Endothelial cell of umbilical vein (primary cell): ENCODE measurements at regions not wholly inside any gene's neighbourhood (a gene's known extent, or its start where the extent isn't known, plus 50 kb on each side); places are given as distances from the start of the nearest gene placed in this dataset.

Experiments used
- BruUV-seq: library from RNA; stranded (reverse); fragments of 400-500 nt; replicated peaks from 2 replicates; lab custom pipeline; 2021; lab: Mats Ljungman, UMichigan
- CTCF ChIA-PET: fragments of 300-600, 350-600 bp; sonication (Branson Sonifier 250); formaldehyde crosslinking; loops from one replicate; lab custom pipeline; 2021; ENCODE audit warnings: antibody characterized with exemption, inconsistent platforms; lab: Charles Lee
- POLR2A ChIA-PET: fragments of 300-600, 350-600 bp; sonication (Branson Sonifier 250); formaldehyde crosslinking; loops from one replicate; lab custom pipeline; 2021; ENCODE audit warnings: antibody characterized with exemption, inconsistent platforms; lab: Charles Lee
- DNase-seq: peaks from one replicate; pipeline ENCODE4 v3.0.0-alpha.2; 2011; ENCODE audit warnings: low read depth, low spot score
- FAIRE-seq: peaks from 2 replicates; lab custom pipeline; 2011; peaks lifted over from hg19 to GRCh38; lab: Jason Lieb, UNC
- H2AFZ ChIP-seq: 2 replicates; pipeline ENCODE4 v1.6.0; 2012; ENCODE audit warnings: low read depth, low read length, control low read depth, inconsistent platforms
- H3K27ac ChIP-seq: 2 replicates; pipeline ENCODE4 v1.5.1; 2011; ENCODE audit warnings: low read depth, mild to moderate bottlenecking, control low read depth, low read length, moderate library complexity; ENCODE audit not compliant: insufficient read depth
- H3K27me3 ChIP-seq, 2 experiments: 2 replicates each; pipeline versions ENCODE4 v1.6.0 to v1.6.1; 2011; ENCODE audit warnings: low read length in 2 of 2, mixed read lengths in 1 of 2; ENCODE audit not compliant: control insufficient read depth in 2 of 2, insufficient read depth in 2 of 2
- H3K36me3 ChIP-seq, 2 experiments: 2 replicates in 1 of 2; 3 replicates in 1 of 2; pipeline ENCODE4 v1.5.1; 2011; ENCODE audit warnings: low read length in 2 of 2, mild to moderate bottlenecking in 1 of 2, moderate library complexity in 1 of 2; ENCODE audit not compliant: control insufficient read depth in 2 of 2, insufficient read depth in 2 of 2; ENCODE audit errors: extremely low read depth in 1 of 2
- H3K4me1 ChIP-seq: 3 replicates; pipeline ENCODE4 v1.5.1; 2011; ENCODE audit warnings: mild to moderate bottlenecking, low read length; ENCODE audit not compliant: control insufficient read depth, insufficient read depth; ENCODE audit errors: extremely low read depth
- H3K4me2 ChIP-seq: 2 replicates; pipeline ENCODE4 v1.6.1; 2011; ENCODE audit warnings: low read length, control low read depth, mixed read lengths; ENCODE audit not compliant: insufficient read depth
- H3K4me3 ChIP-seq, 3 experiments: fragments of 200-600 bp in 1 of 3; sonication (generic), shearing (Covaris generic) in 1 of 3; replicated peaks in 1 of 3; 2 replicates each; pipeline ENCODE4 v1.5.1; 2011 to 2016; ENCODE audit warnings: control low read depth in 3 of 3, low read length in 3 of 3, mild to moderate bottlenecking in 2 of 3, inconsistent platforms in 1 of 3, low read depth in 1 of 3, moderate library complexity in 1 of 3; ENCODE audit not compliant: insufficient read depth in 1 of 3
- H3K79me2 ChIP-seq: 2 replicates; pipeline ENCODE4 v1.6.0; 2012; ENCODE audit warnings: low read length, inconsistent platforms; ENCODE audit not compliant: control insufficient read depth, insufficient read depth
- H3K9ac ChIP-seq: replicated peaks from 2 replicates; pipeline ENCODE3; 2011; ENCODE audit warnings: low read length, control low read depth; ENCODE audit not compliant: insufficient read depth; ENCODE audit errors: extremely low read depth
- H3K9me1 ChIP-seq: replicated peaks from 3 replicates; pipeline ENCODE4 v1.6.0; 2011; ENCODE audit warnings: mild to moderate bottlenecking, low read length; ENCODE audit not compliant: control insufficient read depth, insufficient read depth; ENCODE audit errors: extremely low read depth
- H3K9me3 ChIP-seq: replicated peaks from 2 replicates; pipeline ENCODE4 v1.5.1; 2012; ENCODE audit warnings: low read length, inconsistent platforms; ENCODE audit not compliant: control insufficient read depth, insufficient read depth
- H4K20me1 ChIP-seq: replicated peaks from 2 replicates; pipeline ENCODE3; 2011; ENCODE audit warnings: mild to moderate bottlenecking, low read length; ENCODE audit not compliant: control insufficient read depth, insufficient read depth; ENCODE audit errors: extremely low read depth
- EZH2 ChIP-seq: IDR thresholded peaks from 2 replicates; pipeline ENCODE4 v1.6.1; 2012; ENCODE audit warnings: borderline replicate concordance, low read depth, mild to moderate bottlenecking, moderate library complexity, low read length, inconsistent platforms; ENCODE audit not compliant: severe bottlenecking
- FOS ChIP-seq: IDR thresholded peaks from 2 replicates; pipeline ENCODE4 v1.6.1; 2011; ENCODE audit warnings: mild to moderate bottlenecking, low read length, moderate library complexity, borderline replicate concordance; ENCODE audit not compliant: insufficient read depth
- GATA2 ChIP-seq: IDR thresholded peaks from 2 replicates; pipeline ENCODE4 v1.7.0; 2011; ENCODE audit warnings: low read depth, mild to moderate bottlenecking, moderate library complexity, mixed read lengths, low read length; ENCODE audit not compliant: insufficient read length, insufficient read depth
- JUN ChIP-seq: IDR thresholded peaks from 2 replicates; pipeline ENCODE4 v1.6.1; 2011; ENCODE audit warnings: borderline replicate concordance, low read depth; ENCODE audit not compliant: insufficient read length, insufficient read depth
- MAX ChIP-seq: IDR thresholded peaks from 2 replicates; pipeline ENCODE4 v1.6.1; 2011; ENCODE audit not compliant: insufficient read depth, insufficient read length
- MYC ChIP-seq: IDR thresholded peaks from one replicate; pipeline ENCODE4 v1.6.1; 2011; ENCODE audit warnings: mild to moderate bottlenecking, low read depth, low read length
- POLR2A ChIP-seq: IDR thresholded peaks from 2 replicates; pipeline ENCODE4 v1.6.1; 2012; ENCODE audit warnings: low read depth, mild to moderate bottlenecking, control low read depth, low read length
- POLR2AphosphoS5 ChIP-seq: IDR thresholded peaks from 2 replicates; pipeline ENCODE4 v1.6.1; 2012; ENCODE audit warnings: low read depth, mild to moderate bottlenecking, control low read depth, low read length, moderate library complexity; ENCODE audit not compliant: insufficient read depth
- dilution Hi-C: fragments of 300-500 bp; cut with MboI; formaldehyde crosslinking; loops from one replicate; pipeline ENCODE4 v1.15.0; 2019; ENCODE audit warnings: low sequenced_read_pairs; ENCODE audit not compliant: extremely low pct_ligation_motif_present
- intact Hi-C: fragments of 100-400 bp; cut with micrococcal nuclease; formaldehyde crosslinking; loops from one replicate; pipeline ENCODE4 v1.10.0; 2022
- TF ChIP-seq, protein P1 (sequence below), 2 donors: IDR thresholded peaks; 1 replicate in 1 of 2; 2 replicates in 1 of 2; pipeline ENCODE4 v1.5.1; 2011; ENCODE audit warnings: low read length in 2 of 2, mild to moderate bottlenecking in 2 of 2, moderate library complexity in 2 of 2, control low read depth in 1 of 2, inconsistent platforms in 1 of 2, low read depth in 1 of 2; ENCODE audit not compliant: insufficient read depth in 1 of 2; ENCODE audit errors: extremely low read depth in 1 of 2

DNA sequence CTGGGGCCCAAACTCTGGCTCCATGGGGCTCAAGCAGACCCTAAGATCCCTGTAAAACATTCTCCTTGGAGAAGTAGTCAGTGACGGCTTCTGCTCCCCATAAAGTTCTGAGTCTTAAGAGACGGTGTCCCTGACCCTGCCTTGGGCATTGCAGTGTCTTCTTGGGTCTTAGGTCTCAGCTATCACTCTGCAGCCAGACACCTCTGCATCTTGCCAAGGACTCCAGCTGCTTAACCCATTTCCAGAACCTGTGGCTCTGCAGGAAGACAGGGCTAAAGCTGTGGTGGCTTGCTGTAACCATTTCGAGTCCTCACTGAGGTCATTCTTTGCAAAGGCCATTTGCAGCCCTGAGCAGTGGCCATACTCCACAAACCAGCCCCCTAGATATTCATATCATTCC, 337.1 kb upstream of the ZMIZ1 start:
- dilution Hi-C loops (no loop called here), intact Hi-C loops (no loop called here)
- H3K79me2 ChIP-seq, result no peaks in the 10 kb centered on the region
- no peak overlapping the region for H3K4me3 ChIP-seq
- H3K27ac ChIP-seq, result no peak overlapping the region
- DNase-seq (no peak), FAIRE-seq (no peak)
- TF ChIP-seq EZH2 (no peak), MYC (no peak), GATA2 (no peak), MAX (no peak), POLR2A (no peak)
- TF ChIP-seq, protein P1, sequence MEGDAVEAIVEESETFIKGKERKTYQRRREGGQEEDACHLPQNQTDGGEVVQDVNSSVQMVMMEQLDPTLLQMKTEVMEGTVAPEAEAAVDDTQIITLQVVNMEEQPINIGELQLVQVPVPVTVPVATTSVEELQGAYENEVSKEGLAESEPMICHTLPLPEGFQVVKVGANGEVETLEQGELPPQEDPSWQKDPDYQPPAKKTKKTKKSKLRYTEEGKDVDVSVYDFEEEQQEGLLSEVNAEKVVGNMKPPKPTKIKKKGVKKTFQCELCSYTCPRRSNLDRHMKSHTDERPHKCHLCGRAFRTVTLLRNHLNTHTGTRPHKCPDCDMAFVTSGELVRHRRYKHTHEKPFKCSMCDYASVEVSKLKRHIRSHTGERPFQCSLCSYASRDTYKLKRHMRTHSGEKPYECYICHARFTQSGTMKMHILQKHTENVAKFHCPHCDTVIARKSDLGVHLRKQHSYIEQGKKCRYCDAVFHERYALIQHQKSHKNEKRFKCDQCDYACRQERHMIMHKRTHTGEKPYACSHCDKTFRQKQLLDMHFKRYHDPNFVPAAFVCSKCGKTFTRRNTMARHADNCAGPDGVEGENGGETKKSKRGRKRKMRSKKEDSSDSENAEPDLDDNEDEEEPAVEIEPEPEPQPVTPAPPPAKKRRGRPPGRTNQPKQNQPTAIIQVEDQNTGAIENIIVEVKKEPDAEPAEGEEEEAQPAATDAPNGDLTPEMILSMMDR (IDR thresholded peaks at IDR 0.05; ENCODE audit: extremely low read depth in 1 of 2, insufficient read depth in 1 of 2, low read depth in 1 of 2, low read length in 2 of 2), result no peak
- no peaks in the 10 kb centered on the region for H3K36me3 ChIP-seq
- CTCF ChIA-PET, result no interaction called here
- no peaks in the 10 kb centered on the region for H3K9me1 ChIP-seq
- no TSS peak for BruUV-seq
- no peak overlapping the region for H3K9ac ChIP-seq
- peaks cover 10 to 11% of the 10 kb centered on the region in 2 experiments for H3K27me3 ChIP-seq
- H3K9me3 ChIP-seq, result no peaks in the 10 kb centered on the region
- POLR2A ChIA-PET, result no interaction called here
- H3K4me1 ChIP-seq, result no peaks in the 10 kb centered on the region
- no peak overlapping the region for H3K4me2 ChIP-seq
- no peak overlapping the region for H2AFZ ChIP-seq
- H4K20me1 ChIP-seq, result no peaks in the 10 kb centered on the region

DNA sequence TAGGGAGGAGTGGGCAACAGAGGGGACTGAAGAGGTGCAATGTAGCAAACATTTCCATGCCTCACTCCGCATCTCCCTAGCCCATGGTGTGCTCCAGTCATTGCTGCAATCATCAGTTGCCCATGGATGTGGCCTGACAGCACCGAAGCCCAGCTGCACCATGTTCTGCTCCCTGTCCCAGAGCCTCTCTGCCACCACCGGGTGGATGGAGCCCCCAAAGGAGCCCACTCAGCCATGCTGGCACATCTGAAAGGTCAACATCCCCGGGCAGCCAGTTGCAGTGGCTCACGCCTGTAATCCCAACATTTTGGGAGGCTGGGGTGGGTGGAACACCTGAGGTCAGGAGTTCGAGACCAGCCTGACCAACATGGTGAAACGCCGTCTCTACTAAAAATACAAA, 336.4 kb upstream of the ZMIZ1 start:
- TF ChIP-seq MYC (no peak), EZH2 (no peak), FOS (no peak), MAX (no peak), GATA2 (no peak), POLR2A (no peak), POLR2AphosphoS5 (no peak), JUN (no peak)
- TF ChIP-seq, protein P1 (IDR thresholded peaks at IDR 0.05; ENCODE audit: extremely low read depth in 1 of 2, insufficient read depth in 1 of 2, low read depth in 1 of 2, low read length in 2 of 2), result no peak
- Histone ChIP-seq H3K9me1 (no peaks in the 10 kb centered on the region), H3K9ac (no peak overlapping the region), H3K4me3 (no peak overlapping the region), H3K36me3 (no peaks in the 10 kb centered on the region), H3K79me2 (no peaks in the 10 kb centered on the region), H3K4me1 (no peaks in the 10 kb centered on the region), H3K4me2 (no peak overlapping the region), H2AFZ (no peak overlapping the region), H4K20me1 (no peaks in the 10 kb centered on the region), H3K9me3 (no peaks in the 10 kb centered on the region), H3K27me3 (peaks cover 8 to 11% of the 10 kb centered on the region in 2 experiments), H3K27ac (no peak overlapping the region)
- ChIA-PET CTCF (no interaction called here), POLR2A (no interaction called here)
- intact Hi-C loops, result no loop called here
- DNase-seq, result no peak
- FAIRE-seq, result no peak
- no TSS peak for BruUV-seq
- dilution Hi-C loops, result no loop called here
